ENCODE measurements at regions not wholly inside any gene's neighbourhood (a gene's known extent, or its start where the extent isn't known, plus 50 kb on each side); places are given as distances from the start of the nearest gene placed in this dataset.

DNA sequence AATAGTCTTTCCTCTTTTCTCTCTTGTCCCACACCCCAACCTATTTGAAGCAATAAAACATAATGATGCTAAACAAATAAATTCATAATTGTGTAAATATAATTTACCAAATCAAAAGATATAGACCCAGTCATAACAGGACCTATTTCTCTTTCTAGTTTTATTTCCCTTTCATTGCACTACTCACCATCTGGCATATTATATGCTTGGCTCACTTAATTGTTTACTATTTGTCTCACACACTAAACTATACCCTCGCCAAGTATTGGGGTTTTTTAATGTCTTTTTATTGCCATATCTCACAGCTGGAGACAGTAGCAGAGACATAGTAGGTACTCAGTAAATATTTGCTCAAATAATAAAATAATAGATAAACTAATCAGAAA lies 597.5 kb upstream of the PCDH15 start:
- Mint-ChIP-seq H3K27ac (no peak overlapping the region), H3K9me3 (ENCODE audit: low read depth) (no peaks in the 10 kb centered on the region), H3K4me3 (no peak overlapping the region), H3K4me1 (no peaks in the 10 kb centered on the region), H3K36me3 (ENCODE audit: low read depth) (no peaks in the 10 kb centered on the region), H3K27me3 (no peaks in the 10 kb centered on the region)
- no peak for ATAC-seq
- ChIA-PET CTCF (interaction anchor here (0.6 to 0.7 kb wide), 3 partner anchors 239 to 1544 kb away, joined by 3 read pairs; no protein-coding TSS in a partner anchor), POLR2A (no interaction called here)
- intact Hi-C loops (cut with DNase I, micrococcal nuclease): no loop called here
- DNase-seq: no peak

DNA sequence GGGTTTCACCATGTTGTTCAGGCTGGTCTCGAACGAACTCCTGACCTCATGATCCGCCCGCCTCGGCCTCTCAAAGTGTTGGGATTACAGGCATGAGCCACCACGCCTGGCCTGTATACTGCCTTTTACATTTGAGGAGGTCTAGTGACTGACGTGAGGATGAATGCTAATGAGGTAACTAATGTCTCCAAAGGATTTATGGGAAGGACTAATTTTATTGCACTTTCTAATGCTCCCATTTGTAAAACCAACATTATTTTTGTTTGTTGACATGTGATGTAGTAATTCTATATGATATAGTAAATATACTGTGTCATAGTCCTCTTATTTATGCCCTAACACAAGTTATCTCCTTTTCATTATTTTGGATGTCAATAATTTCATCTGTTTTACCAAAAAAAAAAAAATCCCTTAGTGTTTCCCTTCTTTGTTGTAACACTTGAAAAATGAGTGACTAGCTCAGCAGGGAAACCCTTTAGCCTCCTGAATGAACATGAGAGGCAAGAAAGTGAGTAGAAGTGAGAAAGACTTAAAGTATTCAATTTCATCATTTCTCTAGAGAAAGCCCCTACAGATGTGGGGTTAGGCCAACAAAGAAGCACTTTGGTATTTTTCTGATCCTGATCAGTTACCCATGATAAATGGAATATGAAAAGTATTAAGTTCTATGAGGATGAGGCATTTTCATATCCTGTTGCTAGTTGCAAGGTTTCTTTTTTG lies 596.9 kb upstream of the PCDH15 start:
- DNase-seq (no peak), ATAC-seq (no peak)
- ChIA-PET POLR2A (no interaction called here), CTCF (interaction anchor here (0.7 kb wide), 1 partner anchor 1244 kb away, joined by 3 read pairs; no protein-coding TSS in a partner anchor)
- Mint-ChIP-seq H3K9me3 (ENCODE audit: low read depth) (no peaks in the 10 kb centered on the region), H3K4me1 (no peaks in the 10 kb centered on the region), H3K27me3 (no peaks in the 10 kb centered on the region), H3K4me3 (no peak overlapping the region), H3K36me3 (ENCODE audit: low read depth) (no peaks in the 10 kb centered on the region), H3K27ac (no peak overlapping the region)
- intact Hi-C loops (cut with DNase I, micrococcal nuclease): no loop called here

DNA sequence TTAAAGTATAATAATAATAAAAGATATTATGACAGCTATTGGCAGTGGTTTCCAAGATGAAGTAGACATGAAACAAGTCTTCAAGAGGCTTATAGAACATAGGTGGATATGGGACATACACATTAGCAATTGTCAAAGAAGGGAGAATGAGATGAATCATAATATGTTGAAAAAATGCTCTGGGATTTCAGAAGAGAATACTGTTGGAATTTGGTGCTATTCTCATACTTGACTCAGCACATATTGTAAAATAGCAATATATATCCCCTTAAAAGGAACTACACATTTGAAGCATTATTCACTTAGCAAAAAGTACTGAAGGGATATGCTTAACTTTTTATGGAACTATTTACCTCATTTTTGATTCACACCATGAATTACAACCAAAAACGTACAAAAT lies 577.2 kb upstream of the PCDH15 start:
- ChIA-PET POLR2A (no interaction called here), CTCF (no interaction called here)
- ATAC-seq (no peak), DNase-seq (no peak)
- Mint-ChIP-seq H3K36me3 (ENCODE audit: low read depth) (no peaks in the 10 kb centered on the region), H3K27me3 (no peaks in the 10 kb centered on the region), H3K9me3 (ENCODE audit: low read depth) (peaks cover 2% of the 10 kb centered on the region), H3K4me1 (no peaks in the 10 kb centered on the region), H3K4me3 (no peak overlapping the region), H3K27ac (no peak overlapping the region)
- intact Hi-C loops (cut with DNase I, micrococcal nuclease): no loop called here

DNA sequence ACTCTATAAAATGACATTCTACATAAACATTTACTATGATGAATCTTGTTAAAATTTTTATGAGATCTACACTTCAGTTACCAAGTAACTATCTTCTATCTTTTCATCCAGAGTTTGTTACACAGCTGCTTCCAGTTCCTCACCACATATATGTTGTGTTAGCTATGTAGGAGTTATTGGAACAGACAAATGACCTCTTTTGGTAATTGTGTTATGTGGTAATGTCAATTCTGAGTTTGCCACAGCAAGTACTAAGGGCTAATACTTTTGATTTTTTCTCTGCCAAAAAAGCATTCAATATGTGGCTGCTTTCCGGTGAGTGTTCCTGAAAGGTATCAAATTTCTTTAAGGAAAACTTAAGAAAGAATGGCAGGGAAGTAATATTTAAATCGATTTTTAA lies 573.9 kb upstream of the PCDH15 start:
- Mint-ChIP-seq H3K27me3 (no peaks in the 10 kb centered on the region), H3K36me3 (ENCODE audit: low read depth) (no peaks in the 10 kb centered on the region), H3K4me1 (no peaks in the 10 kb centered on the region), H3K9me3 (ENCODE audit: low read depth) (peaks cover 2% of the 10 kb centered on the region), H3K4me3 (no peak overlapping the region), H3K27ac (no peak overlapping the region)
- no peak for DNase-seq
- ATAC-seq: no peak
- intact Hi-C loops (cut with DNase I, micrococcal nuclease): no loop called here
- ChIA-PET POLR2A (no interaction called here), CTCF (no interaction called here)

DNA sequence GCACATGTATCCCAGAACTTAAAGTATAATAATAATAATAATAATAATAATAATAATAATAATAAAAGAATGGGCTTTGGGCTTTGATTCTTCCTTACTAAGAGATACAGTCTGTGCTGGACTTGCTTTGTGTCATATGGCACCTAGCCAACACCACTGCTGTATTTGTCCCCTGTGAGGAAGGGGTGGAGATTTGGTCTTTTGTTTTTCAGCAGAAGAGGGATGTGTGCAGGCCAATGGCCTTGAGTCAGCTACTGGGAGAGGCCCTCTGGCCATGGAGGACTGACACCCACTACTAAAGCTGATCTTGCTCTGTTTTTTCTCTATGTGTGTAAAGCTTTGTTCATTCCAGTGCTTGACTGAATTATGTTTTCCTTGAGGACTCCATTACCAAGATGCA lies 573.0 kb upstream of the PCDH15 start:
- DNase-seq (no peak), ATAC-seq (no peak)
- Mint-ChIP-seq H3K36me3 (ENCODE audit: low read depth) (no peaks in the 10 kb centered on the region), H3K9me3 (ENCODE audit: low read depth) (peaks cover 2% of the 10 kb centered on the region), H3K4me3 (no peak overlapping the region), H3K4me1 (no peaks in the 10 kb centered on the region), H3K27ac (no peak overlapping the region), H3K27me3 (no peaks in the 10 kb centered on the region)
- ChIA-PET POLR2A (no interaction called here), CTCF (no interaction called here)
- intact Hi-C loops (cut with DNase I, micrococcal nuclease): no loop called here

DNA sequence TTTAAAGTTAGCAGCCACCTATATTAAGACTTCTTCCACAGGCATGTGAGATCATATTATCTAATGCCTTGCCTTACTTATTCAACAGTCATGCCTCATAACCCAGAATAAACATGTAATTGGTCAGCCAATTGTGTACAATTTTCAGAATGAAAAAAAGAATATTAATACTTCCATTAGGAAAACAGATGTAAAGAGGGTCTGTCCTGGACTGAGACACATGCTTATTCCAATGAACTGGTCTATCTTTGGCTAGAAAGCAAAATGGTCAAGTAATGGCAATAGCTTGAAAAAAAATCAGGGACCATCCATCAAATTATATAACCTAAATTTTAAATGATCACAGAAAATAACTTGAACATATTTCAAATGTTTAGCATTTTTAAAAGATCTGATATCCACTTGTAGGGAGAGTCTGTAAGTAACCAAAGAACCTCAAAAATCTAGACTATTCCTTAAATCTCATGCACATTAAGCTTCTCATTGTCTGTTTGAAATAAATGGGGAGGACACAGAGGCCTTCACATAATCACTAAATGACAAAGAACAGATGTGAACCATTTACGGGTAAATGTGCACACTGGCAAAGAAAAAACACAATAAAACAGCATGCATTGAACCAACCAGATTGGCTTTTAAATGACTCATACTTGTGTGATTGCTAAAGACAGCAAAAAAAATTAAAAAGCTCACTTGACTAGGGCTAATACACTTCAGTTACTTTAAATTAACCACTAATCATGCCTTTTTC lies 568.8 kb upstream of the PCDH15 start:
- POLR2A ChIA-PET: no interaction called here
- CTCF ChIA-PET: no interaction called here
- no peak for ATAC-seq
- no peaks in the 10 kb centered on the region for H3K36me3 Mint-ChIP-seq (ENCODE audit: low read depth)
- no peak for DNase-seq
- H3K4me3 Mint-ChIP-seq: no peak overlapping the region
- no peaks in the 10 kb centered on the region for H3K9me3 Mint-ChIP-seq (ENCODE audit: low read depth)
- no peaks in the 10 kb centered on the region for H3K4me1 Mint-ChIP-seq
- H3K27ac Mint-ChIP-seq: no peak overlapping the region
- intact Hi-C loops (cut with DNase I, micrococcal nuclease): no loop called here
- no peaks in the 10 kb centered on the region for H3K27me3 Mint-ChIP-seq

DNA sequence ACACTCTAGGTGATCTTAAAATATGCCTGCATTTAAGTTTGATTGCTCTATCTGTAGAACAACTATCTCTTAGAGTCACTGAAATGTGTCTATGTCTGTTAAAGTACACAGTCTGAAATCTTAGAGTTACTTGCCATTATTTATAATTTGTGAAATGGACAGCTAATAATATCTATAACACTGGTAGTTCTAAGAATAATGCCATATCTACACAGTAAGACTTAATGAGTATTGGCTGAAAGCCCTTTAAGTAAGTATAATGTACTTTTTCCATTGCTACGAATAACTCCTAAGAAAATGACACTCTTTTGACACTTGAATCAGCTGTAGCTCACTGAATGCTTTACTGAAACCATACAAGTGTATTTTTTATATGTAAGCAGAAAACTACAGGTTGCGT lies 567.4 kb upstream of the PCDH15 start:
- CTCF ChIA-PET: no interaction called here
- intact Hi-C loops (cut with DNase I, micrococcal nuclease): no loop called here

DNA sequence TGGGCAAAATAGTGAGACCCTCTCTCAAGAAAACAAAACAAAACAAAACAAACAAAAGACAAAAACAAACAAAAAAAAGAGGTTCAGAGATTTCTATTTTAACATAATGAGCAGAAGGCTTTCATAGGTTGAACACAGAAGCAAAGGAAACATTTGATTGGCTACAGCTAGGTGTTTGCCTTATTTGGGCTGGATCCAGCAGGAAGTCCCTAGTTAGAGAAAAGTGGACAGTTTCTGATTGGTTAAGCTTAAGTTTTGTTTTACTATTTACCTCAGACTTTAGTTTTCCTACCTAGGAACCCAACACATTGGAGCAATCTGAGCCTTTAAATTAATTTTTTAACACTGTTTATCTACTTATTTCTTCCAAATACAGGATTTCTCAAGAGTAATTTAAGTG lies 566.5 kb upstream of the PCDH15 start:
- H3K36me3 Mint-ChIP-seq (ENCODE audit: low read depth): no peaks in the 10 kb centered on the region
- no peak overlapping the region for H3K27ac Mint-ChIP-seq
- H3K27me3 Mint-ChIP-seq: no peaks in the 10 kb centered on the region
- no peak overlapping the region for H3K4me3 Mint-ChIP-seq
- ATAC-seq: no peak
- no peaks in the 10 kb centered on the region for H3K4me1 Mint-ChIP-seq
- H3K9me3 Mint-ChIP-seq (ENCODE audit: low read depth): no peaks in the 10 kb centered on the region
- ChIA-PET POLR2A (no interaction called here), CTCF (no interaction called here)
- DNase-seq: no peak
- intact Hi-C loops (cut with DNase I, micrococcal nuclease): no loop called here

More for the DNA sequence above, 567.4 kb upstream of the PCDH15 start:
- Mint-ChIP-seq H3K4me3 (no peak overlapping the region), H3K27me3 (no peaks in the 10 kb centered on the region), H3K36me3 (ENCODE audit: low read depth) (no peaks in the 10 kb centered on the region), H3K9me3 (ENCODE audit: low read depth) (no peaks in the 10 kb centered on the region), H3K27ac (no peak overlapping the region), H3K4me1 (no peaks in the 10 kb centered on the region)
- no peak for ATAC-seq
- POLR2A ChIA-PET: no interaction called here
- no peak for DNase-seq

DNA sequence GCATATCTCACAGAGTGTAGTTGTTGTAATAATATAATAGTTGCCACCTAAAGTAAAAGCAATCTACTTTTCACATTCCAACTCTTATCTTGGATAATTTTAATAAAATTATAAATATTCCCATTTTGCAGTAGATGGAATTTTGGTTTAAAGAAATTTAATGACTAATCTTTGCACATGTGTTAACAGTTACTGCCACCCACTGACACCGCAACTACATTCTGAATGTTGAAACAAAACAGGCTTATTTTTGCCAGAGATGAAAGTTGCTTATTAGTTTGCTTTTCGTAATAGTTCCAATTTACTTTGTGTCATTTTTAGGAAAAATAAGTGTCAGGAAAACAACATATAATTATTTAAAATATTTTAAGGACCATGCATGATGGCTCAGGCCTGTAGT lies 557.5 kb upstream of the PCDH15 start:
- H3K4me3 Mint-ChIP-seq: no peak overlapping the region
- CTCF ChIA-PET: no interaction called here

DNA sequence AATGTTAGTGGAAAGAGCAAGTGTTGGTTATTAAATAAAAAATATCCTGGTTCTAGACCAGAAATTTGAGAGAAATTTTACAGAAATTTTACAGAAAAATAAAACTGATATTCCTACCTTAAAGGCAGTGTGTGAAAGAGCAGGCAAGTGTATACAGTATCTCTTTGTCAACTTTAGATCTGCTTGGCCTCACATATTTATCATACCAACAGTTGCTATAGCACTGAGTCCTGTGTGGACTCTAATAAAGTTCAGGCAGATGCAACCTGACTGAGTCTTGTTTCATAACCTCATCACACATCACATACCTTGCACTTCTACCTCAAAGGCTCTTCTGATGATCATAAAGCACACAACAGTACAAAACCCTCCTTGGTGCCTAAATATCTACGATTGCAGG lies 552.4 kb upstream of the PCDH15 start:
- Mint-ChIP-seq H3K9me3 (ENCODE audit: low read depth) (peaks cover 9% of the 10 kb centered on the region), H3K27ac (no peak overlapping the region), H3K27me3 (no peaks in the 10 kb centered on the region), H3K4me3 (no peak overlapping the region), H3K36me3 (ENCODE audit: low read depth) (no peaks in the 10 kb centered on the region), H3K4me1 (no peaks in the 10 kb centered on the region)
- intact Hi-C loops (cut with DNase I, micrococcal nuclease): no loop called here
- no peak for ATAC-seq
- CTCF ChIA-PET: no interaction called here
- POLR2A ChIA-PET: no interaction called here
- no peak for DNase-seq

More for the DNA sequence above, 557.5 kb upstream of the PCDH15 start:
- no peak for ATAC-seq
- Mint-ChIP-seq H3K27me3 (no peaks in the 10 kb centered on the region), H3K27ac (no peak overlapping the region), H3K4me1 (no peaks in the 10 kb centered on the region), H3K9me3 (ENCODE audit: low read depth) (peaks cover 4% of the 10 kb centered on the region), H3K36me3 (ENCODE audit: low read depth) (no peaks in the 10 kb centered on the region)
- no peak for DNase-seq
- POLR2A ChIA-PET: no interaction called here
- intact Hi-C loops (cut with DNase I, micrococcal nuclease): no loop called here

DNA sequence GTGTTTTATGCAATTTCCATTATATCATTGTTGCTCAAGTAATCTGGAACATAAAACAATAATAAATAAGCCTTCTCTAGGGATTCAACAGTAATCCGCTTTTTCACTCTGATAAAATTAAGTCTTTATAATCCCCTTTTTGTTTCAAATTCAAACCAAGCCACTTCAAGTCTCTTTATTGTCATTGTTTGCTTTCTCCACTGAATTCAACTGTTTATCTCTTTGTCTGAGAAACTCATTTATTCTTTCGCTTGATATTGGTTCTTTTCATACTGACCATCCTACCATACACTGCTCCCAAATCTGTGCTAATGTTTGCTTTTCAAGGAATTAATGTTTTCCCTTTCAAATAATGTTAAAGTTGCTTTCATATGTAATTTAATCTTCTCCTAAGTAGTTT lies 550.4 kb upstream of the PCDH15 start:
- ChIA-PET POLR2A (no interaction called here), CTCF (interaction anchor here (0.6 kb wide), 1 partner anchor 494 kb away, joined by 3 read pairs; no protein-coding TSS in a partner anchor)
- Mint-ChIP-seq H3K27ac (no peak overlapping the region), H3K4me3 (no peak overlapping the region), H3K9me3 (ENCODE audit: low read depth) (peaks cover 10% of the 10 kb centered on the region), H3K4me1 (no peaks in the 10 kb centered on the region), H3K27me3 (no peaks in the 10 kb centered on the region), H3K36me3 (ENCODE audit: low read depth) (no peaks in the 10 kb centered on the region)
- intact Hi-C loops (cut with DNase I, micrococcal nuclease): no loop called here
- no peak for DNase-seq
- no peak for ATAC-seq

DNA sequence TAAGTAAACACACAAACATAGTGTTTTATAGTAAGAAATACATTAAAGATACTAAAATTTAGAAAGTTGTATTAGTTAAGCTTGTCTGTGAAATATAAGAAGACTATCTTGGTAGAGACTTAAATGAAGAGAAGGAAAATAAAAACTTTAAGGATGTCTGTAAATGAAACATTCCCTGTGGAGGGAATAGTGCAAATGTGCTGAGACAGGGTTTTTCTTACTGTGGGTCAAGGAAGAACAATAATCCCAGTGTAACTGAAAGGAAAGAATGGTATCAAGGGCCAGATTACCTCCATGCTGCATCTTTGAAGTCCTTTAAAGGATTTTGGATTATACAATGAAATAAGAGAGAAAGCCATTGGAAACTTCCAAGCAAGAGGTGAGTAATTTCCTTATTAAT lies 547.5 kb upstream of the PCDH15 start:
- intact Hi-C loops (cut with DNase I, micrococcal nuclease): no loop called here
- no peak for DNase-seq
- Mint-ChIP-seq H3K27ac (no peak overlapping the region), H3K9me3 (ENCODE audit: low read depth) (peaks cover 6% of the 10 kb centered on the region), H3K27me3 (no peaks in the 10 kb centered on the region), H3K4me3 (no peak overlapping the region), H3K4me1 (no peaks in the 10 kb centered on the region), H3K36me3 (ENCODE audit: low read depth) (no peaks in the 10 kb centered on the region)
- CTCF ChIA-PET: interaction anchor here (0.6 kb wide), 1 partner anchor 1472 kb away, joined by 3 read pairs; no protein-coding TSS in a partner anchor
- ATAC-seq: no peak
- POLR2A ChIA-PET: no interaction called here
